Stimulated activated CD8-positive, alpha-beta memory T cell treated with anti-CD3 and anti-CD28 coated beads, Interleukin-4, amount 100 ng/mL, for 1 hour (primary cell): ENCODE measurements at regions not wholly inside any gene's neighbourhood (a gene's known extent, or its start where the extent isn't known, plus 50 kb on each side); places are given as distances from the start of the nearest gene placed in this dataset.

Experiments used
- DNase-seq, 2 donors: peaks; one replicate each; pipeline ENCODE4 v3.0.0-alpha.2; 2020; ENCODE audit warnings: low read depth in 2 of 2, low spot score in 1 of 2

DNA sequence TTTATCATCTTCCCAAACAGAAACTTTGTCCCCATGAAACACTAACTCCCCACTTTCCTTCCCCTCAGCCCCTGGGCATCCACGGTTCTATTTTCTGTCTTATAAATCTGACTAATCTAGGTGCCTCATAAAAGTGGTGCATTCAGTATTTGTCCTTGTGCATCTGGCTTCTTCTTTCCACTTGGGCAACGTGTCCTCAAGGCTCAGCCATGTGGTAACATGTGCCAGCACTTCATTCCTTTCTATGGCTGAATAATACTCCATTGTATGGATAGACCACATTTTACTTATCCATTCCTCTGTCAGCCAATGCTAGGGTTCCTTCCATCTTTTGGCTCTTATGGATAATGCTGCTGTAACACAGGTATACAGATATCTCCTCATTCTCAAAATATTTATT lies 305.0 kb upstream of the RUNX1 start:
- DNase-seq, result no peak

DNA sequence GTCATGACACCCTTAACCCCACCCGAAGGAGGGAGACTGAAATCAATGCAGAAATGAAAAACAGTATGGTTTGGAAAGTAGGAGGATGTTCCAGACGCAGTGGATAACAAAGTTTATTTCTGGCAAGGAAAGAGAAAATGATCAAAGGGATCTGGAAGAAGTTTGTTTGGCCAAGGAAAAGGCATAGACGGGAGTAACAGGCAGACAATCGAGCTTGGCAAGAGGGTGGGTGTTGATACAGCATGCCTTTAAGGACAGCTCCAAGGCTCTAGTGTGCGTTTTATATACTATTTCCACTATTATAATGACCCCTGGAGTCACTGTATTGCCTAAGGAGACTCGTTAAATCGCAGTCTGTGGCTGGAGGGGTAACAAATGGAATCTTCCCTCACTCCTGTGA lies 303.7 kb upstream of the RUNX1 start:
- DNase-seq, result no peak

DNA sequence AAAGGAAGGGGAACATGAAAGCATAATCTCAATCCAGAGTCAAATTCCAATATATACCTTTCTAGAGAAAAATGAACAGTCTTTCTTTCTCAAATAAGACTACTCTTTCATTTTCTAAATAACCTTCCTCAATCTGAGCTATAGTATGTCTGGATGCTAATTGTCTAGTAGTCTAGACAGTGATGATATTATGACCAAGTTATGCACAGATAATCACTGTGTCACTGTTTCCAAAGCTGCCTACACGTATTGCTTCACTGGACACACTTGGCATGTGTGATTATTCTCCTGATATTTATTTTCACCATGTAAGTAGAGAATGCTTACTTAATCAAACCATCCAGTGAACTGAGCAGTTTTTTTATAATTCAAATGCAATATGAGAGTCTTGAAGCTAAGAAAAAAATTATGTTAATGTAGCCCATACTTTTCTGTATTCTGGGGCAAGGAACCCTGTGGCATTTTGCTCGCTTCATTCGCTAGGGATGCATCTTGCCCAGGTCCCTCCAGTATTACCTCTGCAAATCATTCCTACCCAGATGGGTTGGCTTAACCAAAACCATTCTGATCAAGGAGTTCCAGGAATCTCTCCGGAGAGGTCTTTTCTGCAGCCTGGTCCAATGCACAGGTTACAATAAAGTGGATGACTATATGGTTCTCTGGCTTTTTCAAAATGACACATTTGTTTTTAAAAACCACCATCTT lies 303.1 kb upstream of the RUNX1 start:
- DNase-seq, result no peak

DNA sequence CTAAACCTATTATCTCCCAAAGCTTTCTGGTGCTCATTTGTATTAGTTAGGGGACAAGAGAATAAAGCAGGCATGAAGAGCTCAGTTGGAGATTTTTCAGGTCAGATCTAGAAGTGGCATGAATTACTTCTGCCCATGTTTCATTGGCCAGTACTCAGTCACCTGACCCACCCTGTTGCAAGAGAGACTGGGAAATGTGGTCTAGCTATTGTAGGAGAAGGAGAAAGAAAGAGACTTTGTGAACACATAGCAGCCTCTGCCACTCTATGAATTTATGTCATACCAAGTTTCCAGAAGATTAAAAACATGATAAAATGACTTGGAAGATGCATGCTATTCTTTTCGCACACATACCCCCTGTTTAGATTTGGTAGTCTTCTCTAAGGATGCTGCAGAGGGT lies 302.3 kb upstream of the RUNX1 start:
- no peak for DNase-seq

DNA sequence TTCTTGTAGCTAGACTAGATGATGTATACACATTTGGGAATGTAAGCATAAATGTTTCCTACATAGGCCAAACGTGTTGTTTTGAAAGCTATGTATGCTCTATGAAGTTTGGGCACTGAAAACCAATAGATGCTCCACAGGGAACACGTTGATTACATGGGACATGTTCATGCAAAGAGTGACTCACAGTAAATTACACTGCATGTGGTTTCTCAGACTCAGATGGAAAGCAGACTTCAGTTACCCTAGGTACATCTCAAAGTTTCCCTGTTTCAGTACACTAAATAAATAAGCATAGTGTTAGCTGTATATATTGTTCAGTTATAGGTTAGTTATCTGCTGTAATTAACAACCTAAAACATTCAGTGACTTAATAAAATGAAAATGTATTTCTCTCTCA lies 301.9 kb upstream of the RUNX1 start:
- DNase-seq, result no peak

DNA sequence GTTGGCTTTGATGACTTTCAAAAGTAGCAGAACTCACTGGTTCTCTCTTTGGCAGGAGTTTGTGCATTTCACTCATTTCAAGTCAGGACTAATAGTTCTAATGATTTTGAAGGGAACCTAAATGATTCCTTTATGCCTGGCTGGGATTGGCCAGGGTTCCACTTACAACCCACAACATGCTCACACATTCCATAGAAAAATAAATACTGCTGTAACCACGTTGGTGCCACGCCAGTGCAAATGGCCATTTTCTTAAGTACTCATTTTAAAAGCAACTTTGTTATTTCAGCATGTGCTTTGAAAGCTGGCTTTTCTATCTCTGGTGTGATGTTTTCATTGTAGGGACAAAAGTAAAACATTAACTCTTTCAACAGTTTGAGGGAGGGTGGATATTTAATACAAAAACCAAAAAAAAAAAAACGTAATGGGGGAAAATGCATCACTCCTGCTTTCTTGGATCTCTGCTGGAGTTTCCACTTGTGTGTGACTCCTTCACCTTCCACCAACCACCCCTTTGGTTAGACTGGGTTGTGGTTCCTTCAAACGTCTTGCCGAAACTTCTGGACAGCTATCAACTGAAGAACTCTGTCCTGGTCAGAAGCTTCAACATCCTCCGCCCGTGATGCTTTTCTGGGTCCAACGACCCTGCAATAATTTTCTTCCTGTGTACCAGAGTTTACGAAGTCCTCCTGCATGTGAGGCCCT lies 300.4 kb upstream of the RUNX1 start:
- DNase-seq, result no peak

DNA sequence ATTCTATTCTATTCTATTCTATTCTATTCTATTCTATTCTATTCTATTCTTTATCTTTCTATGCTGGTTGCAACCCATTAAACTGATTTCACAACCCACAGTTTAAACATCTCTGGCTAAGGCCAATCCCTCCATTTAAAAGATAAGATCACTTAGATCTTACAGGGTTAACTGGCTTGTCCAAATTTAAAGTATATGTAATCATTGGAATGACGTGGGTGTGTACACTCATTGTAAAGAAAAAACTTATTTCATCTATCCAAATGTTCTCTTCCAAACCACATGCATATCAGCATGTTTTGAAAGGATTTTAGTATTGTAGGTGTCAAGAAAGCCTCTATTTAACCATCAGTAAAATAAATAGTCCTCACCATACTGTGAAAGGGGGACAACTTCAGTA lies 299.6 kb upstream of the RUNX1 start:
- DNase-seq, result no peak

DNA sequence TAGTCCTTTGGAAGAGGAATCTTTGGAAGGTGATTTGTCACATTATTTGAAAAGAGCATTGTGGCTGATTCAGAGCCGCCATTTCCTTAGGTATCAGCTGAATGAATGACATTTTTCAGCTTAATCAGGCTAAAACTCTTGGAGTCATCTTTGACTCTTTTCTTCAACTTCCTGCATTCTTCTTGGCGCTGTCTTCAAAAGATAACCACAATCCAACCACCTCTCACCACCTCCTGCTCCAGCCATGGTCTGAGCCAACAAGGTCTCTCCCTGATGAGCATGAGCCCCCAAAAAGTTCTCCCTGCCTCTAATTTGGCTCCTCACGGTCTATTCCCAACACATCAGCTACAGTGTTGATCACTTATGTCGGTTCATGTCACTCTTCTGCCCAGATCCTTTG lies 297.6 kb upstream of the RUNX1 start:
- no peak for DNase-seq

DNA sequence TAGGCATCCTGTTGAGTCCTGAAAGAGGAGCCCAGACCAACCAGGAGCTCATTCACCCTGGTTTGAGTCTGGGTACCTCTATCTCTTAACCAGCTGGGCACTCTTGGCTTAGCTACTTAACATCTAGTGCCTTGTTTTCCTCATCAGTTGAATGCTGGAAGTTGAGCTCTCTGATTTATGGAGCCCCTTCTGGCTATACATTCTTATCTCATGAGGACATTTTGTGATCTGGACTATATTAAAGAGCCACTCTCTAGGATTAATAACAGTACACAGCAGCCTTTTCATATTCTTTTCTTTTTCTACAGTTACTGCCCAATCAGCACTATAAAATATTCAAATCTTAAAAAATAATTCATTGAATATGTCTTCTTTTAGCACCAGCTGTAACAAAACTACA lies 296.9 kb upstream of the RUNX1 start:
- DNase-seq, result no peak

DNA sequence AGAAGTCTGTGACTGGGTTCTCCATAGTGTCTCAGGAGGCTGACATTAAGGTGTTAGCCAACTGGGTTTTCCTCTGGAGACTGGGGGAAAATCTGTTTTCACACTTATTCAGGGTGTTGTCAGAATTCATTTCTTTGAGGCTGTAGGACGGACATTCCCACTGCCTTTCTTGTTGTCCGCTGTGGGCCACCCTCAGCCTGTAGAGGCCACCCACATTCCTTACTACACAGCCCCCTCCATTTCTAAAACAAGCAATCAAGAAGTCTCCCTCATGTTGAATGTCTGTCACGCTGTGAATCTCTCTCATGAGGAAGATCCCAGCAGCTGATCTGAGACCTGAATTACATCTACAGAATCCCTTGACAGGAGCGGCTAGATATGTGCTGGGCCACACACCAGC lies 295.5 kb upstream of the RUNX1 start:
- DNase-seq, result no peak

DNA sequence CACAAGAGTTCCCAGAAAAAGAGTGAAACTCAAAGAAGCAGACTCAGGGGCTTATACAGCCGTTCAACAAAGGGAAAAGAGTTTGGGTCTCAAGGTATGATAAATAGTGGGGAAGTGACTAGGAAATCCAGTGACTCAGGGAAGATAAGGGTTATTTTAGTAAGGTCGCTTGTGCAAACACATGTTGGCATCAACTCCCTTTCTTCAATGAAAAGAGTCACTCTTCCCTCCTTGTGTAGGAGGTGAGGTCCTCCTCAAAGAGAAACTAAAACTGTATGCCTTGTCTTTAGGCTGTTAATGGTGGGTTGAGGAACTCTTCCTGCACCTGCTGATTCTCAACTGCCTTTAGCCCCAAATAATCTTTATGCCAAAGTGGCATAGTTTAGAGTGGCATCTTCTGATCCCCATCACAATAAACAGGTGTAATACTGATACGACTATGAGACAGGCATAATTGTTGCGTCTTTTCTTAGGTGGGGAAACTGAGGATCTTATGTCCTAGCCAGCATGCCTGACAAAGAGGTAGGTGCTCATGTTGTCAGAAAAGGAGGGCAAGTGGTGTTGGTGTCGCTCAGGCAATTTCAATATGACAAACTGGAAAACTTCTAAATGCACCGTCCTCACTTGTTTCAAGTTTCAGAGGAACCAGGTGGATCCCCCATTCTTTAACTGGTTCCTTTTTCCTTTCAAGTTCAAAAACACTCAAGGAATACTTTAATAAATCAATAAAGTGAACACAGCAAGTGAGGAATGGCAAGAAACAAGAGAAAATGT lies 294.1 kb upstream of the RUNX1 start:
- DNase-seq, result no peak

DNA sequence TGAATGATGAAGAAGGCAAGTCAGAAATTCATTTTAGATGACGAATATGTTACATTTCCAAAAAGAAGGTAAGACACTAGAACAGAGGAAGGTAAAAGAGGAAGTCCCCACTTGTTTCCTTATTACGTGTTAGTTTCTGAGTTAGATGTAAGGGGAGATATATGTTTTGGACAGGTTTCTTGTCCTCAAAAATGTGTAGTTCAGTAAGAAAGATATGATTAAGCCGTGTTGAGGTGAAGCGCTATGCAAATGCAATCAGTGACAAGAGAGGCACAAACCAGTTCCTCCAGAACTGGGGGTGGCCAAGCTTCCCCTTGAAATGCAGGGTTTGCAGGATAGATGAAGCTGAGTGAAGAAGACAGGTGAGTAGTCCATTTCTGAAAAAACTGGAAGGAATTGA lies 293.3 kb upstream of the RUNX1 start:
- no peak for DNase-seq

DNA sequence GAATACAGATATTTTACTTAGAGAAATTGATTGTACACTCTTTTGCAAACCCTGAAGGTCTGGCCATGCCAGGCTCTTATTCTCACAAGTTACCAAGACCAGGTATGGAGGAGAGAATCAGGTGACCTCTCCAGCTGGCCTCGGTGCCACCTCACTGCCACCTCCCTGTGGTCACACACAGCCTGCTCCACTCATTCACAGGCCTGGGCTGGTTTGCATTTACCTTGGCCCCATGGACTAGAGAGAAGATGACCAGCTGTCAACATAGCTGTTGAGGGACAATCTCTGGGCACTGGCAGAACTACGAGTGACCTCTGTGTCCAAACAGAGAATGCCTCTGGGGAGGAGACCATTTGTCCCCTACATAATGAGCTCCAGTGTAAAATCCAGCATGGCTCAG lies 291.2 kb upstream of the RUNX1 start:
- no peak for DNase-seq

DNA sequence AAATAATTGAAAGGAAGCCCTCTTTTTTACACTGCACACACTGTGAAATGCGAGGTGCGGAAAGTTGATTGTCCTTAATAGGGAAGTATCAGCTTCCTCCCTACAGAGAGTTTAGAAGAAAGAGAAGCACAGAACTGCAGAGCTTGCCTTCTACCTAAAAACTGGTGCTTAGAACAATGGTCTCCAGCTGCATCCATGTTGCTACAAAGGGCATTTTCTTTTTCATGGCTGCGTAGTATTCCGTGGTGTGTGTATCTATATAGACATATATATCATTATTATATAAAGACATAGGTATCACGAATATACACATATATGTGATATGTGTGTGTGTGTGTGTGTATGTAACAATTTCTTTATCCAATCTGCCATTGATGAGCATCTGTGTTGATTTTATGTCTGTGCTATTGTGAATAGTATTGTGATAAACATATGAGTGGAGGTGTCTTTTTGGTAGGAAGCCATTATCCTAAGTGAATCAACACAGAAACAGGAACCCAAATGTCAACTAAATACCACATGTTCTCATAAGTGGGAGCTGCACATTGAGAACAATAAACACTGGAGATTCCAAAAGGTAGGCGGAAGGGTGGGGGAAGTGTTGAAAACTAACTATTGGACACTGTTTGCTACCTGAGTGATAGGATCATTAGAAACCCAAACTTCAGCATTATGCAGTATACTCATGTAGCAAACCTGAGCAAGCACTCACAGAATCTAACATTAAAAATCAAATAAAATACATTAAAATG lies 290.0 kb upstream of the RUNX1 start:
- no peak for DNase-seq

DNA sequence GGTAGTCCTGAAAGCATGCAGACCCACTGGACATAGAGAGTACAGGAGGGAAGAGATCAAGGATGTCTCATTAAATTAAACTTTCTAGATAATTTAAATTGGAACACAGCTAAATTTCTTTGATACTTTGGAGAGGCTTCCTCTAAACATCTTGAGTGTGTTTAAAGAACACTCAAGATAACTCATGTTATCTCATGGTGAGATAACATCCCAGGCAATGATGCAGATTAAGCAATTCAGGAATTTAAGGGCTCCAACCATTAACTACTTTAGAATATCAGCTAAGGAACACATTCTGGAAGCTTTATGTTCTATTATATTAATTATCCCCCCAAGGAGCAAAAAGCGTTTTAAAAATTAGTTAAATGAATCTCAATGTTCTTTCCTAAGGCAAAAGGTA lies 289.2 kb upstream of the RUNX1 start:
- no peak for DNase-seq

DNA sequence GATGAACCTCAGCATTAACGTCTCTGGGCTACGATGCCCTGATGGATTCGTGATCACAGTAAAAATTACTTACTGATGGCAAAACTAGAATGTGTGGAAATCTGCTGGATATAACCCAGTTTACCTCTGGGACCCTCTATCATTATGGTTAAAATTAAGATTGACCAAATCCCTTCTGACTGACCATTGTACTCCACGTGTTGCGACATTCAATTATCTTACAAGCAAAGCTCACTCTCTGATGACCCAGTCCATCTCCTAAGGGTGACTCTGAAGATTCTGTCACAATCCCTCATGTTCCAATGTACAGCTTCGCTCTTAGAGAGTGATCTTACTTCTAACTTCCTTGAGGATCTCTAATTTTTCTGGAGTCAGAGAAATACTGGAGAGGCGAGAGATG lies 288.5 kb upstream of the RUNX1 start:
- DNase-seq, result no peak

DNA sequence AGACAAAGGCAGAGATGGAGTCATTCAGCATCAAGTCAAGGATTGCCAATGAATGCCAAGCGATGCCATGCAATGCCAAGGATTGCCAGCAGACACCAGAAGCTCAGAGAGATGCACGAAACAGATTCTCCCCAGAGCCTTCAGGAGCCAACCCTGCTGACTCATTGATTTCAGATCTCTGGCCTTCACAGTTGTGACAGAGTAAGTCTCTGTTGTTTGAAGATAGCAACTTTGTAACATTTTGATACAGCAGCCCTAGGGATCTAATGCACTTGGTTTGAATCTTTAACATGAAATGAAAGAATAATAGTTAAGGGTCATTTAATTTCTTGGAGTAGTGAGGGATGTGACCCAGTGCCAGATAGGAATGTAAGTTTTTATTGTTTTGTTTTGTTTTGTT lies 287.4 kb upstream of the RUNX1 start:
- no peak for DNase-seq

DNA sequence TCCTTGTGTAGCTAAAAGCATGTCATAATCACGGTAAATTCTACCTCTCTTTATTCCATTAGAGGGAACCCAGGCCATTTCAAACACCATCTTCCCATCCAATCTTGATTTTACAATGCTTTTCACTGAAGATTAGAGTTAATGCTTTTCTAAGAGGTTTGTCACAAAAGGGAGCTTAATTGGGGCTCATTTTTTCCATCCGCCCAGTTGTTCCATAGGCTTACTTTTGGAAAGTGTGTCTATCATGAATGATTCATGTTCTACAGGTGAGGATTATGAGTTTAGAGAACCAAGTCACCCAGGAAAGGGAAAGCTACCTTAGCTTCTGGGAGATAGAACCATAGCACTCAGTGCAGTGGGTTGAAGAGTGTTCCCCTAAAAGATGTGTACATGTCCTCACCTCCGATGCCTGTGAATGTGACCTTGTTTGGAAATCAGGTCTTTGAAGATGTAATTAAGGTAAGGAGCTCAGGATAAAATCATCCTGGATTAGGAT lies 286.9 kb upstream of the RUNX1 start:
- no peak for DNase-seq

DNA sequence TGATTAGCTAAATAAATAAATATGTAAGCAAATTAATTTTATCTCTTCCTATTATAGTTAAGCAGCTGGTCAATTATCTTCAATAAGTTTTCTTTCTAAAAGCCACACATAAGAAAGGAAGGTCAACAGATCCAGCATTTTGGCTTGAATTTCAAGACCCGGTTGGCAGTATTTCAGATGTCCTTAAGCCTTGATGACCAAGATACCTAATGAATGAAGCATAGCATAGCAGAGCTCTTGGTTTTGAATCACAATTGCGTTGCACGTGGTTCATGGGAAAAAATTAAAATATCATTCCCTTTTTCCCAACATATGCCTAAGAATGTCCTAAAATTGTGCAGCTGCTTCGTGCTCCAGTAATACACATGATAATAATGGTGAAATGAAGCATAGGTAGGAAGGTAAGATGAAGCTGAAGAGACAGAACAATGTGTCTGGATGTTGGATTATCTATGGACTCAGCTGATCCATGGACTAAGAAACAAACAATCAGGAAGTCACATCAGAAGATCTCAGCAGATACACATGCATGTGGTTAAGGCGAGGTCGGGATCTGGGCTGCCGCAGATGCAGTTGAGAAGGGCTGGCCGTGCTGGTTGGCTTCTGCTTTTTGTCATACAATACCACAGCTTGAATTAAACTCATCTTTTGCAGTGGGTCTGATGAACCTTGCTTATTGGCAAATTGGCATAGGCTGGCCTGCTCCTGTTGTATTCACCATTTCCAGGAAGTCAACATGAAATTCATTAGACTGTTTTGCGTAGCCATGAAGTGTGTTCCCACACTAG lies 284.9 kb upstream of the RUNX1 start:
- DNase-seq, result no peak

DNA sequence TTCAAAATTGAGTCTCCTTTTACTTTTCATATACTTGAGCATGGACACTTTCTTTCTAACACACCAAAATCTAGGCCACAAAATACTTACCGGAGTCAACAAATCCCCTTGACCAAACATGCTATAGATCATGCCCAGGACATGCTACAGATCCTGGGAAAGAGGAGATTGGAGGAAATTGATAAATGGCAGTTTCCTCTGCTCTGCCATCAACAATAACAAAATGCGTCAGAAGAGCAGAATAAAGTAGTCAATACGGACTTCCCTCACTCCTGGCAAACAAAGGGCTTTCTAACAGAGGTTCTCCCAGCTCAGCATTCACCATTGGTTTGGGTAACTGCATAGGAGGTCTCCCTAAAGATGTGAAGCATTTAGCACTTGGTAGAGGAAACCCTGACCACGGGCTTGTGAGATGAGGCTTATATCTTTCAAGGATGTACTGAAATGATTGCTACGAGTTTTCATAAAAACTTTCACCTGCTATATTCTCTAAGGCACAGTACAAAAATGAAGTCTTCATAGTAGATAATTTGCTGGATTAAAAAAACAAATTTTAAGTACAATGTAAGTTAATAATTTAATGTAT lies 283.8 kb upstream of the RUNX1 start:
- no peak for DNase-seq
